ENCODE measurements at regions not wholly inside any gene's neighbourhood (a gene's known extent, or its start where the extent isn't known, plus 50 kb on each side); places are given as distances from the start of the nearest gene placed in this dataset.

- H3K36me3 ChIP-seq (ENCODE audit: control insufficient read depth, low read length) = no peaks in the 10 kb centered on the region
- no peaks in the 10 kb centered on the region for H4K20me1 ChIP-seq (ENCODE audit: control insufficient read depth, insufficient read depth, low read depth, low read length)
- peaks cover 2% of the 10 kb centered on the region; the same call in 1 of the 2 replicates for H3K27me3 ChIP-seq (ENCODE audit: control insufficient read depth, low read length)
- H3K79me2 ChIP-seq (ENCODE audit: control insufficient read depth, low read length) = no peaks in the 10 kb centered on the region
- H3K4me1 ChIP-seq (ENCODE audit: control insufficient read depth, low read length) = no peaks in the 10 kb centered on the region
- H3F3A ChIP-seq (ENCODE audit: control insufficient read depth, insufficient read depth) = no peaks in the 10 kb centered on the region
- H3K4me3 ChIP-seq (ENCODE audit: low read length) = no peak overlapping the region
- no peak for TF ChIP-seq CTCF (IDR thresholded peaks at IDR 0.05; ENCODE audit: low read depth, low read length, poor library complexity, severe bottlenecking)
- no peak for TF ChIP-seq EZH2phosphoT487 (IDR thresholded peaks at IDR 0.05; ENCODE audit: borderline replicate concordance, low read length)
- H3K9me3 ChIP-seq (ENCODE audit: control insufficient read depth, insufficient read depth, low read length) = no peaks in the 10 kb centered on the region
- H3K27ac ChIP-seq (ENCODE audit: low read depth, low read length) = no peak overlapping the region
- H3K9me2 ChIP-seq (replicated peaks; ENCODE audit: control insufficient read depth, low read length) = no peaks in the 10 kb centered on the region
- no peak overlapping the region for H3K4me2 ChIP-seq (ENCODE audit: low read length)
Measured at GRCh38 chr15:70584441-70584837, 178.9 kb downstream of the UACA start.

- Histone ChIP-seq H3F3A (ENCODE audit: control insufficient read depth, insufficient read depth) (no peaks in the 10 kb centered on the region), H3K4me1 (ENCODE audit: control insufficient read depth, low read length) (no peaks in the 10 kb centered on the region), H4K20me1 (ENCODE audit: control insufficient read depth, insufficient read depth, low read depth, low read length) (no peaks in the 10 kb centered on the region), H3K4me2 (ENCODE audit: low read length) (no peak overlapping the region), H3K4me3 (ENCODE audit: low read length) (no peak overlapping the region), H3K36me3 (ENCODE audit: control insufficient read depth, low read length) (no peaks in the 10 kb centered on the region), H3K9me3 (ENCODE audit: control insufficient read depth, insufficient read depth, low read length) (no peaks in the 10 kb centered on the region), H3K27me3 (ENCODE audit: control insufficient read depth, low read length) (peaks cover 2% of the 10 kb centered on the region; the same call in 1 of the 2 replicates), H3K9me2 (replicated peaks; ENCODE audit: control insufficient read depth, low read length) (no peaks in the 10 kb centered on the region), H3K79me2 (ENCODE audit: control insufficient read depth, low read length) (no peaks in the 10 kb centered on the region), H3K27ac (ENCODE audit: low read depth, low read length) (no peak overlapping the region)
- TF ChIP-seq CTCF (IDR thresholded peaks at IDR 0.05; ENCODE audit: low read depth, low read length, poor library complexity, severe bottlenecking) = no peak
- TF ChIP-seq EZH2phosphoT487 (IDR thresholded peaks at IDR 0.05; ENCODE audit: borderline replicate concordance, low read length) = no peak
Measured at GRCh38 chr15:70583006-70583405, 180.4 kb downstream of the UACA start.

GRCh38 chr15:70582143-70582945 is 181.0 kb downstream of the UACA start:
- H3F3A ChIP-seq (ENCODE audit: control insufficient read depth, insufficient read depth) = no peaks in the 10 kb centered on the region
- TF ChIP-seq EZH2phosphoT487 (IDR thresholded peaks at IDR 0.05; ENCODE audit: borderline replicate concordance, low read length) = no peak
- TF ChIP-seq CTCF (IDR thresholded peaks at IDR 0.05; ENCODE audit: low read depth, low read length, poor library complexity, severe bottlenecking) = no peak
- H3K79me2 ChIP-seq (ENCODE audit: control insufficient read depth, low read length) = no peaks in the 10 kb centered on the region
- no peaks in the 10 kb centered on the region for H4K20me1 ChIP-seq (ENCODE audit: control insufficient read depth, insufficient read depth, low read depth, low read length)
- H3K4me2 ChIP-seq (ENCODE audit: low read length) = no peak overlapping the region
- H3K27me3 ChIP-seq (ENCODE audit: control insufficient read depth, low read length) = peaks cover 2% of the 10 kb centered on the region; the same call in 1 of the 2 replicates
- no peaks in the 10 kb centered on the region for H3K36me3 ChIP-seq (ENCODE audit: control insufficient read depth, low read length)
- no peak overlapping the region for H3K27ac ChIP-seq (ENCODE audit: low read depth, low read length)
- no peaks in the 10 kb centered on the region for H3K9me2 ChIP-seq (replicated peaks; ENCODE audit: control insufficient read depth, low read length)
- H3K9me3 ChIP-seq (ENCODE audit: control insufficient read depth, insufficient read depth, low read length) = no peaks in the 10 kb centered on the region
- H3K4me1 ChIP-seq (ENCODE audit: control insufficient read depth, low read length) = no peaks in the 10 kb centered on the region
- H3K4me3 ChIP-seq (ENCODE audit: low read length) = no peak overlapping the region
